Hepatic stellate cell (primary cell): ENCODE measurements at regions not wholly inside any gene's neighbourhood (a gene's known extent, or its start where the extent isn't known, plus 50 kb on each side); places are given as distances from the start of the nearest gene placed in this dataset.
"Not testable (repeated sequence)": the region's sequence is repeated elsewhere in the genome, so short reads cannot be mapped to it uniquely, and the experiment has no call there.

Experiments used
- DNase-seq: peaks from one replicate; pipeline ENCODE4 v3.0.0; 2011; ENCODE audit warnings: low spot score

DNA sequence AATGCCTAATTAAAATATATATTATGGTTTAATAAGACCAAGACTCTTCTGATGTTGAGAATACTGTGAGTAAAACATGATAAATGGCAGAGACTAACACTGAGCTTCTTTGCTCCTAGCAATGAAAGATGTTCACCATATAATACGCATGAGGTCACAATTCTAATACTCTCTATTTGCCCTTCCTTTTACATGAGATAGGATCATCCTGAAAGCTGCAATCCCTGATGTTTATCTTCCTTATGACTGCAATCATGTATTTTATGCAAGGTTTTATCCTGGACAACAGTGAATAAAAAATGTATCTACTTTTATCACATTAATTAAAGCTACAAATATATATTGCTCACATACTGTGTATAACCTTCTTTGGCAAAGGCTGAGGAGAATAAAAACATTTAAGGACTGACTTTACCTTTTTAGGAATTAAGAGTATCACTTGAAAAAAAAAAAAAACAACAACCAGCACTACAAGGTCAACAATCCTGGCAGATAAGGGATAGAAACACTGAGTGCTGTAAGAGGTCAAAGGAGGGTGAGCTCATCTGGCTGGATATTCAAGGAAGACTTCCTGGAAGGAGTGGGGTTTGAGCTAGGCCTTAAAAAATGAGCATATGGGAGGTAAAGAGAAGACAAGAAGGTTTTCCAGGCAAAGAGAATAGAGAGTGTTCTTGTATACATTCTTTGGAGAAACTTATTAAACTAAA, 99.9 kb downstream of the AREG start:
- no peak for DNase-seq

DNA sequence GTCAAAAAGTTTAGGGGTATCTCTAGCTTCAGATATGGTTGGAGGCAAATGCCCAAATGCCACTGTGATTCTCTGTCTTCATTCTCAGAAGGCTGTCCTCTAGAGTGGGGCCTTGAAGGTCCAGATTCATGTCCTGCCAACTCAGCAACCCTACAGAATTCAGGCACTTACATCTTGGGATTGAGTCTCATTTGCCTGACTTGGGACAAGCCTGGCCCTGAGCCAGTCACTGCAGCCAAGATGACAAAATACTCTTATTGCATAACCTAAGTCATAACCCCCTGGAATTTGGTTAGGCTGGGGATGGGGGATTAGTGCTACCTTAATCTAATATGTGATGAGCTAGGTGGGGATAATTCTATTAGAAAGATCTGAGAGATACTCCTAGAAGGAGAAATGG, 100.5 kb downstream of the AREG start:
- DNase-seq: no peak

DNA sequence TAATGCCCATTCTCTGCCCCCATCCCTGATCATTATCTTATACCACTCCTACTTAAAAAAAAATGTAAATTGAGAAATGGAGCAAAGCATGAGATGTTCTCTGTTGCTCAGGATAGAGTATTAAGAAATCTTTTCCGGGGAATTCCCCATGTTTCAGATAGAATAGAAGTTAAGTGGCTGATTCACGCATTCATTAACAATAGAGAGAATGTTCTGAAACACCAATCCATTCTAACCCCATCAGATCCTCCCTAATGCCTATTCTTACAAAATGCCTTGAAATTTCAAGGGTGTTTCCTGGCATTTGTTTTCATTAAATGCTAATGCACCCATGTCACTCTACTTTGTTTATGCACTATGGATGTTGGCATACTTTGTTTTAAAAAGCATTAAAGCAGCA, 101.1 kb downstream of the AREG start:
- DNase-seq: no peak

DNA sequence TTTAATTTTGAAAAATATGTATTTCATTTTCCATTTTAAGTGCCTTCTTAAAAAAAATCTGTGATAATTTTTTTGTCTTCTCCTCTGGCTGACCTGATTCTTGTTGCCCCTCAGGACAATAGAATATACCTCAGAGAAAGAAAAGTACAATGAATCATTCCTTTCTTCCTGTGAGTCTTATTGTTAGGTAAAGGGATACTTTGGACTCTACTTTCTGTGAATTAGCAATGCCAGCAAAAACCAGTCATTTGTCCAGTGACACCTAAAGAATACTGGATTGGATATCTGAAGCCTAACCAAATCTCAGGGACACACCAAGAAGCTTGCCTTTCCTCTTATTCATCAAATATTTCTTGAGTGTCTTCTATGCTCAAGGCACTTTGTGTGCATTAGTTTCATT, 102.1 kb downstream of the AREG start:
- no peak for DNase-seq

DNA sequence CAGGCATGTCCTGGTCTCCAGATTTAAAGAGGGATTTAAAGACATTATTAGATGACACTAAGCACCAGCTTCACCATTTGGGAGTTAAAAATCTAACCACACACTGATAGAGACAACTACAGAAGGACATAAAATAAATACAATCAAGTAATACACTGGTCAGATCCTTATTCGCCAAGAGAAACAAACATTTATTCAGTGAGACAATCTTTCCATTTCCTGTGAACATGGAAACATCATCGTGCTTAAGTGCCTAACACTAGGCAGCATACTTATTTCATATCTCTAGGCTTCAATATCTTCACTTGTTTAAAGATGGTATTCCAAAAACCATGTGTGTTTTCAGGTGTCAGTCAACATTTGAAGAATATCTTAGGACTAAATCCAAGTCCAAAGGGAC, 103.6 kb downstream of the AREG start:
- no peak for DNase-seq

DNA sequence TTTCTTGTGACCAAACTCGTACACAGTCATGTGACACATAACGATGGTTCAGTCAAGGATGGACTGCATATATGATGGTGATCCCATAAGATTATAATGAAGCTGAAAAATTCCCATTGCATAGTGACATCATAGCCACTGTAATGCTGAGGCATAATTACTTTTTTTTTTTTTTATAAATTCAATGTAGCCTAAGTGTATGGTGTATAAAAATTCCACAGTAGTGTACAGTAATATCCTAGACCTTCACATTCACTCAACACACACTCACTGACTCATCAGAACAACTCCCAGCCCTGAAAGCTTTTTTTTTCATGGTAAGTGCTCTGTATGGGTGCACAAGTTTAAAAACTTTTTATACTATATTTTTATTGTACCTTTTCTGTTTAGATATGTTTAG, 105.0 kb downstream of the AREG start:
- DNase-seq: no peak

DNA sequence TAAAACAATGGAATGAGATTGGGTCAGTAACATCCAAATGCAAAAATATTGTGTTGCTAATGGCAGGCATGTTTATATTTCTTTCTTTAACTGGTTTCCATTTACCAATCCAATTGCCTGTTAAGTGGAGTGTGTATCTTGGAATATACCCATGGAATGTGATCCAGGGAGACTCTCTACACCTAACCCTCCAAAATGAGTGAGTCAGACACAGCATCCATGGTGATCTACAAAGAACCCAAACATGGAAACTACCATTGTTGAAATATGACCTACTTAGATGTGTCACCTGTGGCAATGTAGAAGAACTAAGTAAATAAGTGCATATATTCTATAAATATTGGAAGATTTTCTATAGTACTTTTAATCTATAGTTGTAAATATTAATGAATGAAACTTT, 110.3 kb downstream of the AREG start:
- no peak for DNase-seq

DNA sequence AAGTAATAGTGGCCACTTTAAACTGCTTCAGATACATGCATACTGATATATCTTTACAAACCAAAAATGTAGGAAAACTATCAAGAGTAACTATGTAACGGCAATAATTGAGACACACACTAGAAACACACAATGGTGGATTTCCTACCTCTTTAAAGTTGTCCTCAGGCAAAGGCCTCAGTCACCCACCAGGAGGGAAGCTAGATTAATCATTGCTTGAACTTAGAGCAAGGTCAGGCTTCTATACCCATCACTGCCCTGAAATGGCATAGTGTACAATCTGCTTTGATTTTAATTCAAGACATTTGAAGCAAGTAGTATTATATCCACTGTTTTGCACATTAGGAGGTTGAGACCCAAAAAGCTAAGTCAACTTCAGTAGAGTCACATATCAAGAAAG, 110.9 kb downstream of the AREG start:
- DNase-seq: no peak

DNA sequence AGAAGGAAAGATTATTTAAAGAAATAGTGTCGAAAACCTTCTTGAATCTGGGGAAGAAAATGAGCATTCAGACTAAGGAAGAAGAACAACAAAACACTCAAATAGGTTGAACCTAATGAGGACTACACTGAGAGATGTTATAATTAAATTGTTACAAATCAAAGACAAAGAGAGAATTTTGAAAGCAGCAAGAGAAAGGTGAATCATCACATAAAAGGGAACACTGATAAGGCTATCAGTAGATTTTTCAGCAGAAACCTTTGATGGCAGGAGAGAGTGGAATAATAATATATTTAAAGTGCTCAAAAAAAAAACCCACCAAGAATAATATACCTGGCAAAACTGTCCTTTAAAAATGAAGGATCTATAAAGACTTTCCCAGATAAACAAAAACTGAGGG, 114.9 kb downstream of the AREG start:
- DNase-seq: no peak

DNA sequence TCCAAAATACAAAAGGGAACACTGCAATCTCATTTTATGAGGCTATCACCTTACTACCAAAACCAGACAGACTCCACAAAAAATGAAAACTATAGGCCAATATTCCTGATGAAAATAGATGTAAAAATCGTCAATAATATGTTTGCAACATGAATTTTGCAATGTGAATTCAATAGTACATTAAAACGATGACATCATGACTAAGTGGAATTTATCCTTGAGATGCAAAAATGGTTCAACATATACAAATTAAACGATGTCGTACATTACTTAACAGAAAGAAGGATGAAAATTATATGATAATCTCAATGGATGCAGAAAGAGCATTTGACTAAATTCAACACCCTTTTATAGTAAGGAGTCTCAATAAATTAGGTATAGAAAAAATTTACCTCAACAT, 123.0 kb downstream of the AREG start:
- DNase-seq: no peak

DNA sequence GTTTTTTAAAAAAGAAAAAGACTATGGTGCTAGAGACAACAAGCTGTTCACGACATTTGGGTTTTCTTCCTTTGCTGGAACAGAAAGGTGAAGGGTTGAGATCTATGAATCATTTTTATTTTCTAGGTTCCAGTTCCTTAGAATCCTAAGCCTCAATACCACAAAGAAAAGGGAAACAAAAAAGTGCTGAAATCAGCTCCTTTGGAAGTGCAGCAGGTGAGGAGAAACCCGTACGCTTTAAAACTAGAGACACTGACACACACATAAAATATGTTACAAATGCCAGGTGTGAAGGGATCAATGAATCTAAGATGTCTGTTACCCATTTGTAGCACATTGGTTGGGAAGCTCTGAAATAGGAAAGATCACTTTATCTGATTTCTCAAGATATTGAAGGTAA, 125.2 kb downstream of the AREG start:
- no peak for DNase-seq

DNA sequence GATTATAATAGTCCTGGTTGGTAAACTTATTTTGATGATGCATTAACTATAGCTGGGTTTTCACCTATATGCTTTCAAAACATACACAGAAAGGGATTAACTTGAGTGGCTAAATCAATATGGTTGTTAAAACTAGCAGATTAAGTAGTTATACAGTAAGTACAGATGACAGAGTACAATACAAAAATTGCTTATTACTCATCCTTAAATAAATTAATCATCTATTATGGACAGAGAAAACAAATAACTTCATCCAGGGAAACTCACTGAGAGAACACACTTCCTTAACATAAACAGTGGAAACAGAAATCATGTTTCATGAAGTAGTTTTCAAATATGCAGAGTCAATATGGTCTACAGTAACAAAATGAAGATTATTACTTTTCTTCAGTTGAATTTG, 133.4 kb downstream of the AREG start:
- no peak for DNase-seq

DNA sequence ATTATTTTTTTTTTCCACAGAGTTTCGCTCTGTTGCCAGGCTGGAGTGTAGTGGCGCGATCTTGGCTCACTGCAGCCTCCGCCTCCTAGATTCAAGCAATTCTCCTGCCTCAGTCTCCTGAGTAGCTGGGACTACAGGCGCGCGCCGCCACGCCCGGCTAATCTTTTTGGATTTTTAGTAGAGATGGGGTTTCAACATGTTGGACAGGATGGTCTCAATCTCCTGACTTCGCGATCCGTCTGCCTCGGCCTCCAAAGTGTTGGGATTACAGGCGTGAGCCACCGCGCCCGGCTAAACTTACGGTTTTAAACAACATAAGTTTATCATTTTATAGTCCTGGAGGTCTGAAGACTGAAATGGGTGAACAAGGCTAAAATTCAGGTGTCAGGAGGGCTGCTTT, 133.9 kb downstream of the AREG start:
- not testable (repeated sequence) for DNase-seq

DNA sequence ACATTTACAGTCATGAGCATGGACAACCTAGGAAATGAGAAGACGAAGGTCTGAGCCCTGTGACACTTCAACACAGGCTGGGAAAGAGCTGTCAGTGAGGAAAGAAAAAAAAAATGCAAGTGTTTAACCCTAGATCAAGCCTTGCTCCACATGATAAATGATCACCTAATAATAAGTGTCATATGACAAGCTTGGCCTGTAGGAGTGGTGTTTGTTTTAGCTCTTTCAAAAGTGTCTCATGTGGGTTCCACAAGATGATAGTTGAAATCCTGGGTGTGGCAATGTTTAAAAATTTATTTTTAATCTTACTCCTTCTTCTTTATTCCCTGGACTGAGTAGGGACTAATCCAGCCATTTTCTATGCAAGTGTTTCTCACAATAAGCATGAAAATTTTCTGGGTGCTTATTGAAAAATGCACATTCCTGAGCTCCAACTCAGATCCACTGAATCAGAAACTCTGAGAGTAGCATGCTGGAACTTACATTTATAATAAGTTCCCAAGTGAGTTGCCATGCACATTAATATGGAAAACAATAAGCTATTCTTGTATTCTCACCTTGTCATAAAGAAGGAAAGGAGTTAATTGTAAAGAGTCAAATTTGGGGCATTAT, 138.3 kb downstream of the AREG start:
- no peak for DNase-seq

DNA sequence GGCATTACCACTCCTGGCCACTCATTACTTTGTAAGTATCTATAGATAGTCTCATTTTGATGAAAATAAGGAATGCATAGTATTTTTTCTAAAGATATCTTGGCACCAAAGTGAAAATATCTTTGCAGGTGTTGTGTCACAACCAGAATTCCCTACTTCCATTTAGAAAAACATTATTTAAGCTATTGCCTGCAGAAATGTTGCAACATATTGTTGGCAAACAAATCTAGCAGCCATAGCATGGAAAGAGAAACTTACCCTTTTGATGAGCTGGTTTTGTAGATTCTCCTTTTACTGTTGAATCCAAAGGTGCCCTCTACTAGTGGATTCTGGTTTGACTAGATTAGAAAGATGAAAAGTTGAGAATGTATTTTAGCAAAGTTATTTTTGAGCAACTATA, 138.8 kb downstream of the AREG start:
- DNase-seq: no peak

DNA sequence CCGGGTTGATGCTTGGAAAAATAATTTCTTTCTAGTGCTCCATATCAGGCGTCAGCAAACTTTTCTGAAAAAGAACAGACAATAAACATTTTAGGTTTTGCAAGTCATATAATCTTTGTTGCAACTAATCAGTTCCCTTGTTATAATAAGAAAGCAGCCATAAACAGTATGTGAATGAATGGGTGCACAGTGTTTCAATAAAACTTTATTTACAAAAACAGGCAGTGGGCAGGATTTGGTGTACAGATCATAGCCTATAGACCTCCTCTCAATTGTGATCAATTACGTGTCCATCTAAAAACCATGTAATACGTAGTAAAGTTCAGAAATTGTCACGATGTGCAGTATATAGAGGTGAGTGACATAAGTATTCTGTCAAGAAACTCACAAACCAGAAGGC, 143.4 kb downstream of the AREG start:
- no peak for DNase-seq

DNA sequence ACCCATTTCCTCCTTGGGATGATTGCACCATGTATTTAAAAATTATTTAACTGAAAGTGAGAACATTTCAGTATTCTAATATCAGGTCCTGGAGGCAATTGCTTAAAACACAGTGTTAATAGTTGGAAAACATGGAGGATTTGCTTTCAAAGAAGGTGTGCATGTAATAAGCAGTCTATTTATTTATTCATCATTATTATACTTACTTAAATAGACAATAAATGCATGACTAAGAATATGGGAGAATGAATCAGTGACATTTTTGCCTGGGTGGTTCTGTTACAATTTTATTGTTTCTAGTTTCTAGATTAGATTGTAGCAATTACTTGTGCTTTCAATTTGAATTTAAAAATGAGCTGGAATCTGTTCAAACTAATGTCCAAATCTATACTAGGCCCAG, 145.5 kb downstream of the AREG start:
- DNase-seq: no peak

DNA sequence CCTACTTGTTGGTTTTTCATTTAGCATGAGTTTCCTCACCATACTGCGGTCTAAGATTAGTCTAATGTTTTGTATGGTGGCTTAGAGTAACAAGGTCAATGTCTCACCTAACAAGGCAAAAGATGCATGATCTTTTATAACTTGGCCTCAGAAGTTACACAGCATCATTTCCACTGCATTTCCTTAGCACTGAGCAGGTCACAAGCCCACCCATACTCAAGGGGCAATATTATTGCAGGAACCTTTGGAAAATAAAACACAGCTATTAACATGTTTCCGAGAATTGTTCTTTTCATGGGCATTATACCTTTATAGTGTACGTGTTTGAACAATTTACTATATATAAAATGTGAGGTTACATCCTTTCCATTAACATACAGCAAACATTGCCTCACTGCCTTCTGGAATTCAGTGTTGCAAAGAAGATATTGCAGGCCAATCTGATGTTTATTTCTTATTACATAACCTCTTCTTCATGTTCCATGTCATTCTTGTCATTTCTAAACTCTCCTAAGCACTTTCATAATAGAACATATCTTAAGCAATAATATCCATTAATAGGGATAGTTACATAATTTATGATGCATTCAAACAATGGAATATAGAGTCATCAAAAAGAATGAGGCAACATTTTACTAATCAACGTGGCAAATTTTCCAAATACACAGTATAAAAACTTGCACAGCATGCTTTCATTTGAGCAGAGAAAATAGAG, 153.8 kb downstream of the AREG start:
- DNase-seq: no peak

DNA sequence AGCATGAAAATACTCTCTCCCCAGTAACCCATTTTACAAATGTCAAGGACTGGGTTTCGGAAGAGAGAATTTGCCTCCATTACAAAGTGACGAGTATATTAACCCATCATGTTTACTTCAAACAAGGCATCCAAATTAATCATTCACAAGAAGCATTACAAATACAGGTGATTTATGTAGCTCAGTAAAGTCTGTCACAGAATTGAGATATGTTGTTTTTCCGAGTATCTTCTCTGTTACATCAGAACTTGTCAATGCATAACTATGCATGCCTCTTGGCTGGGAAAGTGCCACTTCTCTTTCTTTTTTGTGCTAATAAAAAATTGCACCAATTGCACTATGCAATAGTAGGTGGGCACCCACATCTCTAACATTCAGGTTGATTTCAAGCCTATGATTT, 158.2 kb downstream of the AREG start:
- no peak for DNase-seq

DNA sequence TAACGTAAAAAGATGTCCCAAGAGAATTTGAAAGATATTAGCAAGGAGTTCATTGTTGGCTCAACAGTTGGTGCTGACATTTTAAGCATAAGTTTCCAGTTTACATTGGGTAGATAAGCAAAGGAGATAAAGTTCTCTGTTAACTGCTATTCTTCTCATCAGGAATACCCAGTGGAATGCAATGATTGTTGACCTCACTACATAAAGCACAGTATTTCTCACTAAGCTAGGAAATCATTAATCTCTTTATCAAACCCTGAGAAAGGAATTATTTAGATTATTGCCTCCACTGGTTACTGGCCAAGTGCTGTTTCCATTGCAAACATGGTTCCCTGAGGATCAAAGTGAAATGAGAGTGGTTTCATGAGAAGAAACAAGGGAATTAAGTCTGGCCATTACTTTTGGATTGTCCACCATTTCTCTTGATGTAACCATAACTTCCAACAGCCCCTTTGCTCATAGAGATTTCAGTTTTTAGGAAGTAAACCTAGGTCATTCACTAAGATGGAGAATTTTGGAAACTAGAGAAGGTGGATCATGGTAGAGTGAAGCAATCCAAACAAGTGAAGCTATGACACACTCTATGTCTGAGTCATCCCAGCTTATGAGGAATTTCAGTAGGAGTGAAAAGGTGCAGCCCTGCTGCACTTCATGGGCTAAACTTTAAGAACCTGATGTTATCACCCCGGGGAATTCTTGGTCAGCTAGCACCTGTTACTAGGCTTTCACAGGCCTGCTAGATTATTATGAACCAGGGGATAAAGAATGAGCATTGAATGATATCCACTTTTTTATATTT, 163.4 kb downstream of the AREG start:
- DNase-seq: no peak

DNA sequence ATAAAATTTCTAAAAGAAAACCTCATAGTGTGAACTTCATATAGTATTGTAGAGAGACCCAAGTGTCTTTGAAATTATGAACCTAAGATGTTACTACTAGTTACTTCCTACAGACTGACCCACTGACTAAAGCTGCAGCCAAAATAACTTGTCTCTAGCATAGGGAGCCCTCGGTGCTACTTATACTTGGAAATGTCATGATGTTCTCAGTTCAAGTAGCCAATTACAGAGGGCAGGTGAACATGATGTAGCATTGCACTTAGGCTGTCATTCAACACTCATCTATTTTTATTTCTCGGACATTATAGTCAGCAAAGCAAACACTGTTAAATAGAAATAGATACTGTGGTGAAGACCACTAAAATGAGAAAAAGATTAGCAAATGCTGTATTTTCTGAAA, 165.6 kb downstream of the AREG start:
- DNase-seq: no peak

DNA sequence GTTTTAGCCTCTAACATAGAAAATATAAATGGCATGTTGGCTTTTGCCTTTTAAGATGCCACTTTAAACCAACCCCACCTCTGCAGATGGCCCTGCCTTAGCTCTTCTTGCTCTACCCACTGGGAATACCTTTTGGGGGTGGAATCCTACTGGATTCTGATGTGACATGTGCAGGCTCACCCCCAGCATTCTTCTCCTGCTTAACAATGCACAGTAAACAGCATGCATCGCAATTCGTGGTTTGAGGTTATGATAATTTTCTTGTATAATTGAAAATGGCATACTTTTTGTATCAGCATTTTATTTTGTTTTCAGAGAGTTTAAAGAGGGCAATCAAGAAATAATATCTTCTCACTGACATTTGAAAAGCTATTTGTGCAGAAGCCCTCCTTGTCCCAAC, 167.9 kb downstream of the AREG start:
- DNase-seq: no peak

DNA sequence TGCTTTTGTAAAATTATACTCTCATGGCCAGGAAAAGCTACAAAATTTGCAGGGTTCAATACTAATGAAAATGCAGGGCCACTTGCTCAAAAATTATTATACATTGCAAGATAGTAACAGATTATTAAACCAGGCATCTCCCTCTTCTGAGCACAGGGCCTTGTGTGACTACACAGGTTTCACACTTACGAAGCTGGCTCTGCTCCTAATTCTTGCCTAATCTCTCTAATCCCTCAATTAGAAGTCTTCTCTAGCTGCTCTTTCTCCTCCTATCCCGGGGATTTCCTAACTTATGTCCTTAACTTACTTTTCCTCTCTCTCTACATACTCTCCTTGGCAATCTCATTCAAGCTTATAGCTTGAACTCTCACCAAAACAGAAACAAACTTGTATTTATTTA, 168.3 kb downstream of the AREG start:
- no peak for DNase-seq
